HCT116 (cell line): ENCODE measurements at regions not wholly inside any gene's neighbourhood (a gene's known extent, or its start where the extent isn't known, plus 50 kb on each side); places are given as distances from the start of the nearest gene placed in this dataset.

Source experiments
- ATAC-seq: fragments of 200-7000 bp; cut with Tn5 transposase; 2 replicates; pipeline ENCODE4 v1.9.1; 2020; ENCODE audit warnings: mild to moderate bottlenecking, moderate library complexity
- BruUV-seq: library from RNA; stranded (reverse); fragments of 400-500 nt; replicated peaks from 2 replicates; lab custom pipeline; 2021; lab: Mats Ljungman, UMichigan
- CTCF ChIA-PET: fragments of 300-600 bp; sonication (Branson Sonifier 250); formaldehyde crosslinking; loops from one replicate; lab custom pipeline; 2021; ENCODE audit warnings: antibody characterized with exemption; lab: Charles Lee
- POLR2A ChIA-PET: fragments of 300-600, 350-600 bp; sonication (Branson Sonifier 250); formaldehyde crosslinking; loops from one replicate; lab custom pipeline; 2021; ENCODE audit warnings: antibody characterized with exemption; lab: Charles Lee
- RAD21 ChIA-PET, 2 experiments: fragments of 300-600 bp; sonication (Branson Sonifier 250); formaldehyde crosslinking; loops; one replicate each; lab custom pipeline; 2023; ENCODE audit warnings: low total read pairs in 2 of 2; ENCODE audit not compliant: uncharacterized antibody in 2 of 2, unreplicated experiment in 2 of 2, low non-redundant PET in 1 of 2; lab: Charles Lee
- DNase-seq: peaks from one replicate; pipeline ENCODE4 v3.0.0-alpha.2; 2010; ENCODE audit warnings: low read depth, low spot score
- H2AFZ ChIP-seq: fragments of 200-600 bp; shearing (Covaris generic), sonication (generic); 2 replicates; pipeline ENCODE4 v1.6.1; 2017; ENCODE audit warnings: low read depth, mixed run types, mixed read lengths, antibody characterized with exemption, low read length; ENCODE audit not compliant: poor library complexity, severe bottlenecking
- H3K27ac ChIP-seq: 2 replicates; pipeline ENCODE4 v1.5.1; 2012; ENCODE audit warnings: low read depth, low read length
- H3K27me3 ChIP-seq: fragments of 200-600 bp; sonication (generic); 2 replicates; pipeline ENCODE4 v1.6.1; 2016; ENCODE audit warnings: mixed run types, low read length, mixed read lengths; ENCODE audit not compliant: insufficient read depth
- H3K36me3 ChIP-seq, 2 experiments: fragments of 200-500 bp in 1 of 2; fragments of 200-600 bp in 1 of 2; sonication (Bioruptor generic) in 1 of 2; sonication (generic) in 1 of 2; 2 replicates each; pipeline versions ENCODE4 v1.5.1 to v1.6.1; 2014 to 2016; ENCODE audit warnings: low read length in 2 of 2, inconsistent platforms in 1 of 2, mixed read lengths in 1 of 2, mixed run types in 1 of 2; ENCODE audit not compliant: insufficient read depth in 2 of 2, control insufficient read depth in 1 of 2
- H3K4me1 ChIP-seq, 2 experiments: fragments of 200-600 bp in 1 of 2; sonication (generic) in 1 of 2; 2 replicates each; pipeline versions ENCODE4 v1.5.1 to v1.6.1; 2012 to 2017; ENCODE audit warnings: low read length in 2 of 2, inconsistent platforms in 1 of 2, mild to moderate bottlenecking in 1 of 2, mixed read lengths in 1 of 2, mixed run types in 1 of 2, moderate library complexity in 1 of 2; ENCODE audit not compliant: insufficient read depth in 2 of 2, control insufficient read depth in 1 of 2
- H3K4me2 ChIP-seq: fragments of 200-600 bp; sonication (generic); 2 replicates; pipeline ENCODE4 v1.6.1; 2017; ENCODE audit warnings: mixed run types, low read length, mixed read lengths
- H3K4me3 ChIP-seq, 2 experiments: fragments of 200-600 bp in 1 of 2; sonication (generic) in 1 of 2; replicated peaks in 1 of 2; 2 replicates each; pipeline ENCODE4 v1.5.1; 2011 to 2016; ENCODE audit warnings: low read length in 2 of 2, control low read depth in 1 of 2, low read depth in 1 of 2, mild to moderate bottlenecking in 1 of 2, mixed read lengths in 1 of 2, mixed run types in 1 of 2
- H3K79me2 ChIP-seq: fragments of 200-600 bp; sonication (generic); 2 replicates; pipeline ENCODE4 v1.6.1; 2017; ENCODE audit warnings: mild to moderate bottlenecking, mixed run types, low read length, moderate library complexity, mixed read lengths; ENCODE audit not compliant: insufficient read depth
- H3K9ac ChIP-seq: fragments of 200-600 bp; sonication (generic); 2 replicates; pipeline ENCODE4 v1.6.1; 2016; ENCODE audit warnings: low read length, mixed read lengths
- H3K9me2 ChIP-seq: fragments of 200-600 bp; sonication (generic), shearing (Covaris generic); 2 replicates; pipeline ENCODE4 v1.6.1; 2017; ENCODE audit warnings: mixed run types, mild to moderate bottlenecking, moderate library complexity; ENCODE audit not compliant: insufficient read depth
- H3K9me3 ChIP-seq, 2 experiments: fragments of 200-500 bp in 1 of 2; fragments of 200-600 bp in 1 of 2; sonication (Bioruptor generic) in 1 of 2; sonication (generic) in 1 of 2; 2 replicates each; pipeline ENCODE4 v1.6.1; 2014 to 2017; ENCODE audit warnings: low read length in 2 of 2, mixed read lengths in 2 of 2, inconsistent platforms in 1 of 2, low read depth in 1 of 2, mild to moderate bottlenecking in 1 of 2, mixed run types in 1 of 2, moderate library complexity in 1 of 2; ENCODE audit not compliant: control insufficient read depth in 1 of 2, insufficient read depth in 1 of 2
- H4K20me1 ChIP-seq: fragments of 200-600 bp; sonication (generic), shearing (Covaris generic); 2 replicates; pipeline ENCODE4 v1.6.1; 2017; ENCODE audit warnings: mixed run types, mild to moderate bottlenecking, moderate library complexity; ENCODE audit not compliant: insufficient read depth
- CEBPB ChIP-seq: IDR thresholded peaks from 2 replicates; pipeline ENCODE4 v1.6.1; 2012; ENCODE audit warnings: low read depth
- ELF1 ChIP-seq: IDR thresholded peaks from 2 replicates; pipeline ENCODE4 v1.6.1; 2012; ENCODE audit warnings: low read depth, borderline replicate concordance
- EZH2phosphoT487 ChIP-seq: fragments of 200-600 bp; IDR thresholded peaks from 2 replicates; pipeline ENCODE4 v1.6.1; 2018; ENCODE audit warnings: antibody characterized with exemption, borderline replicate concordance
- JUND ChIP-seq: IDR thresholded peaks from 2 replicates; pipeline ENCODE4 v1.6.1; 2012
- POLR2A ChIP-seq: IDR thresholded peaks from 2 replicates; pipeline ENCODE4 v1.7.0; 2011; ENCODE audit warnings: borderline replicate concordance; ENCODE audit not compliant: insufficient read depth, insufficient read length; ENCODE audit errors: extremely low read depth
- RAD21 ChIP-seq: IDR thresholded peaks from 2 replicates; pipeline ENCODE4 v1.6.1; 2012; ENCODE audit warnings: low read depth, mild to moderate bottlenecking
- SP1 ChIP-seq: IDR thresholded peaks from 2 replicates; pipeline ENCODE4 v1.6.1; 2012; ENCODE audit warnings: low read depth
- SRF ChIP-seq: IDR thresholded peaks from 2 replicates; pipeline ENCODE4 v1.6.1; 2012; ENCODE audit warnings: low read depth
- ZFX ChIP-seq: fragments of 450-650 bp; IDR thresholded peaks from 2 replicates; pipeline ENCODE4 v1.6.1; 2017
- ZNF274 ChIP-seq: fragments of 200-500 bp; sonication (Bioruptor generic); IDR thresholded peaks from 2 replicates; pipeline ENCODE4 v1.6.1; 2014; ENCODE audit warnings: mild to moderate bottlenecking, low read depth, low read length, inconsistent platforms
- intact Hi-C: fragments of 100-400 bp; cut with micrococcal nuclease; formaldehyde crosslinking; loops from 2 replicates; pipeline ENCODE4 v1.10.0; 2022
- TF ChIP-seq, protein P1 (sequence below), 3 experiments: fragments of 200-600 bp in 1 of 3; sonication (generic) in 1 of 3; IDR thresholded peaks in 2 of 3; conservative IDR thresholded peaks in 1 of 3; 2 replicates each; pipeline ENCODE4 v1.5.1; 2012 to 2017; ENCODE audit warnings: low read depth in 2 of 3, low read length in 2 of 3, antibody characterized with exemption in 1 of 3, borderline replicate concordance in 1 of 3, control low read depth in 1 of 3, mild to moderate bottlenecking in 1 of 3, mixed read lengths in 1 of 3, mixed run types in 1 of 3, moderate library complexity in 1 of 3; ENCODE audit not compliant: insufficient read depth in 1 of 3
- TF ChIP-seq, protein P2 (sequence below): IDR thresholded peaks from 2 replicates; pipeline ENCODE4 v1.6.1; 2012

DNA sequence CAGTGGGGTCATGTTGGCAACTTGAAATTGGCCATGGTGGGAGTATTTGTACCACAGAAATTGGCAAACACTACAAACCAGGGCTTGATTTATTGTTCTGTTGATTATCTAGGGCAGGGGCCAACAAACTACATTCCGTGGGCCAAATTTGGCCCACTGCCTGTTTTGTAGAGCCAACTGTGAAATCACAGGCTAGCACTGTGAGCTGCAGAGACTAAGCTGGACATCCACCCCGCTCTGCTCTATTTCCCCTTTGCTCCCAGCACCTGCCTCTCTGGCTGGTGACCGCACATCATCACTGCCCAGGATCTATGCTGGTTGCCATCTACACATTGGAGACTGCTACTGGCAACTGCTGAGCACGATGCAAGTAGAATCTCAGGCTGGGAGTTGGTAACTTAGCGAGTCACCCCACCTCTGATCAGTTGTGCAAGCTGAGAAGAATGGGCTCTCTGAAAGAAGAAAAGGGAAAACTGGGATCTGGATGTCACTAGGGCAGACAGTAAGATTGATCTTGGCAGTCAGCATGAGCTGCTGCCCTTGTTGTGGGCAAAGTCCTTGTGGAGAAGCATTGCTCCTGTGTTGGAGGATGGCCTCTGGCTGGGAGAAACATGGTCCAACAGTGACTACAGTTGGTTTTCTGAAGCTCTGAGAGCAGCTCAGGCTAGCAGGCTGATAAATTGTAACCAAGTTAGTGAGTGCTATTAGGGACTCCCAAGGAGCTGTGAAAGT lies 144.7 kb upstream of the RAD23B start:
- Histone ChIP-seq H3K4me1 (peaks cover 4 to 8% of the 10 kb centered on the region in 2 experiments; a peak in 2 of 4 replicates), H2AFZ (peak overlapping the region; percentile 75), H3K9ac (no peak overlapping the region), H3K4me2 (no peak overlapping the region; the same call in 1 of the 2 replicates), H3K79me2 (no peaks in the 10 kb centered on the region), H3K9me2 (no peaks in the 10 kb centered on the region), H3K9me3 (no peaks in the 10 kb centered on the region), H3K27ac (no peak overlapping the region), H3K27me3 (no peaks in the 10 kb centered on the region), H3K36me3 (no peaks in the 10 kb centered on the region), H4K20me1 (no peaks in the 10 kb centered on the region), H3K4me3 (no peak overlapping the region)
- intact Hi-C loops, result no loop called here
- ChIA-PET CTCF (interaction anchor here (0.6 to 2.1 kb wide), 3 partner anchors 20 to 33 kb away, joined by 3 to 5 read pairs (median 4); no protein-coding TSS in a partner anchor), RAD21 (no interaction called here), POLR2A (no interaction called here)
- no TSS peak for BruUV-seq
- DNase-seq (no peak), ATAC-seq (no peak)
- TF ChIP-seq ELF1 (no peak), CEBPB (no peak), ZNF274 (no peak), SP1 (no peak)
- TF ChIP-seq, protein P1, sequence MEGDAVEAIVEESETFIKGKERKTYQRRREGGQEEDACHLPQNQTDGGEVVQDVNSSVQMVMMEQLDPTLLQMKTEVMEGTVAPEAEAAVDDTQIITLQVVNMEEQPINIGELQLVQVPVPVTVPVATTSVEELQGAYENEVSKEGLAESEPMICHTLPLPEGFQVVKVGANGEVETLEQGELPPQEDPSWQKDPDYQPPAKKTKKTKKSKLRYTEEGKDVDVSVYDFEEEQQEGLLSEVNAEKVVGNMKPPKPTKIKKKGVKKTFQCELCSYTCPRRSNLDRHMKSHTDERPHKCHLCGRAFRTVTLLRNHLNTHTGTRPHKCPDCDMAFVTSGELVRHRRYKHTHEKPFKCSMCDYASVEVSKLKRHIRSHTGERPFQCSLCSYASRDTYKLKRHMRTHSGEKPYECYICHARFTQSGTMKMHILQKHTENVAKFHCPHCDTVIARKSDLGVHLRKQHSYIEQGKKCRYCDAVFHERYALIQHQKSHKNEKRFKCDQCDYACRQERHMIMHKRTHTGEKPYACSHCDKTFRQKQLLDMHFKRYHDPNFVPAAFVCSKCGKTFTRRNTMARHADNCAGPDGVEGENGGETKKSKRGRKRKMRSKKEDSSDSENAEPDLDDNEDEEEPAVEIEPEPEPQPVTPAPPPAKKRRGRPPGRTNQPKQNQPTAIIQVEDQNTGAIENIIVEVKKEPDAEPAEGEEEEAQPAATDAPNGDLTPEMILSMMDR (IDR thresholded peaks at IDR 0.05 in 2 of 3, conservative IDR thresholded peaks at IDR 0.05 in 1 of 3; ENCODE audit: borderline replicate concordance in 1 of 3, insufficient read depth in 1 of 3, low read depth in 2 of 3, low read length in 2 of 3), result no peak

DNA sequence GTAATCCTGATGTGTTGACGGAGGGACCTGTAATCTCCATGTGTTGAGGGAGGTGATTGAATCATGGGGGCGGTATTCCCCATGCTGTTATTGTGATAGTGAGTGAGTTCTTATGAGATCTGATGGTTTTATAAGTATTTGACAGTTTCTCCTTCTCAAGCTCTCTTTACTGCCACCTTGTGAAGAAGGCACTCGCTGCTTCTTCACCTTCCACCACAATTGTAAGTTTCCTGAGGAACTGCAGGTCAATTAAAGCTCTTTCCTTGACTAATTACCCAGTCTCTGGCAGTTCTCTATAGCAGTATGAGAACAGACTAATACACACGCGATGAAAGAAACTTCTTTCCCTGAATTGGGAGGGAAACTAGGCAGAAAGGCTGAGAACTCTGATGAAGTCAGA lies 141.1 kb upstream of the RAD23B start:
- no peaks in the 10 kb centered on the region for H4K20me1 ChIP-seq
- peak overlapping the region; percentile 2 for H2AFZ ChIP-seq
- TF ChIP-seq, protein P2, sequence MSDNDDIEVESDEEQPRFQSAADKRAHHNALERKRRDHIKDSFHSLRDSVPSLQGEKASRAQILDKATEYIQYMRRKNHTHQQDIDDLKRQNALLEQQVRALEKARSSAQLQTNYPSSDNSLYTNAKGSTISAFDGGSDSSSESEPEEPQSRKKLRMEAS, result no peak
- no peak for TF ChIP-seq SRF
- no peak for TF ChIP-seq POLR2A
- TF ChIP-seq ZFX, result no peak
- no peak for TF ChIP-seq EZH2phosphoT487
- TF ChIP-seq, protein P1 (IDR thresholded peaks at IDR 0.05 in 2 of 3, conservative IDR thresholded peaks at IDR 0.05 in 1 of 3; ENCODE audit: borderline replicate concordance in 1 of 3, insufficient read depth in 1 of 3, low read depth in 2 of 3, low read length in 2 of 3), result peak; percentile 27 to 44 (median 33); a peak in 4 of 6 replicates
- TF ChIP-seq JUND, result no peak
- TF ChIP-seq CEBPB, result no peak
- TF ChIP-seq RAD21, result peak; percentile 51
- no TSS peak for BruUV-seq
- no peak overlapping the region for H3K27ac ChIP-seq
- peak; percentile 24 for DNase-seq
- ChIA-PET POLR2A (no interaction called here), RAD21 (no interaction called here), CTCF (interaction anchor here (1.0 to 1.4 kb wide), 2 partner anchors 10 to 199 kb away, joined by 3 read pairs; no protein-coding TSS in a partner anchor)
- no peaks in the 10 kb centered on the region for H3K27me3 ChIP-seq
- no peak overlapping the region for H3K4me3 ChIP-seq
- no peaks in the 10 kb centered on the region for H3K9me2 ChIP-seq
- H3K9ac ChIP-seq, result no peak overlapping the region
- H3K4me2 ChIP-seq, result no peak overlapping the region
- intact Hi-C loops, result loop anchor here (10.0 kb wide), 1 partner anchor 1237 kb away; no protein-coding TSS in a partner anchor
- peak; percentile 63 for ATAC-seq
- no peaks in the 10 kb centered on the region for H3K36me3 ChIP-seq
- H3K9me3 ChIP-seq, result no peaks in the 10 kb centered on the region
- H3K4me1 ChIP-seq, result peaks cover 4 to 8% of the 10 kb centered on the region in 2 experiments; a peak in 2 of 4 replicates
- no peaks in the 10 kb centered on the region for H3K79me2 ChIP-seq
